B cell (primary cell): ENCODE measurements at regions not wholly inside any gene's neighbourhood (a gene's known extent, or its start where the extent isn't known, plus 50 kb on each side); places are given as distances from the start of the nearest gene placed in this dataset.

ENCODE experiments used
- EZH2 ChIP-seq: IDR thresholded peaks from 2 replicates; pipeline ENCODE4 v1.6.1; 2012; ENCODE audit warnings: borderline replicate concordance, low read depth, mild to moderate bottlenecking, moderate library complexity, low read length; ENCODE audit not compliant: insufficient read depth, poor library complexity, severe bottlenecking
- TF ChIP-seq, protein P1 (sequence below): fragments of 200-600 bp; IDR thresholded peaks from one replicate; pipeline ENCODE4 v1.8.0; 2022; ENCODE audit warnings: antibody characterized with exemption, mild to moderate bottlenecking

DNA sequence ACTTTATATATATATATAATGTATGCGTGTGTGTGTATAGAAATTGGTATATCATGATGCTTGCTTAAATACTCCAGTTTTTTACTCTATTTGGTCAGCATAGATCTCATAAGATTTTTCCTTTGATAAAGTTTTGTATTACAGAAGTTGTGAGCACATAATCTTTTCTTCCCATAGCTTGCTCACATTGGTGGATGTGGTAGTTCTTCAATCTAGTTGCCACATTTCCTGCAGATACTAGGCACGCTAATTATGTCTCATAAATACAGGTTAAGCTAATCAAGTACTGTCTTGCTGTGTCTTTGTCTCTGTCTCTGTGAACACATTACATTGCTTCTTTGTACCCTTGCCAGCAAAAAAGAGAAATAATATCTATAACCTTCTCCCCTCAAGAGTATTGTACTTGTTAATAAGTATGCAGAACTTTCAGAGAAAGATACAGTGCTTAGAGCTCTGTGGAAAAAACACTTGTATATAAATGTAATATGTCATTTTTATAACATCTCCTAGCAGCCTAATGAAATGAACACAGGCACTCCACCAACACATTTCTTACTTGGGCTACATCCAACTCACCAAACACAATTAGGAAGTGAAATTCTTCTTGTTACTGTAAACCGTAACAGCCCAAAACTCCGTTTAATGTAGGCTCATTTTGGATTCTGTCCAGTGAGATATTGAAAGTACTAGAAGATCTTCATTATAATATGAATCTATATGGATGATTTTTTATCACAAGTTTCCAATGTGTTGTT lies 306.7 kb upstream of the SLC8A1 start:
- TF ChIP-seq, protein P1, sequence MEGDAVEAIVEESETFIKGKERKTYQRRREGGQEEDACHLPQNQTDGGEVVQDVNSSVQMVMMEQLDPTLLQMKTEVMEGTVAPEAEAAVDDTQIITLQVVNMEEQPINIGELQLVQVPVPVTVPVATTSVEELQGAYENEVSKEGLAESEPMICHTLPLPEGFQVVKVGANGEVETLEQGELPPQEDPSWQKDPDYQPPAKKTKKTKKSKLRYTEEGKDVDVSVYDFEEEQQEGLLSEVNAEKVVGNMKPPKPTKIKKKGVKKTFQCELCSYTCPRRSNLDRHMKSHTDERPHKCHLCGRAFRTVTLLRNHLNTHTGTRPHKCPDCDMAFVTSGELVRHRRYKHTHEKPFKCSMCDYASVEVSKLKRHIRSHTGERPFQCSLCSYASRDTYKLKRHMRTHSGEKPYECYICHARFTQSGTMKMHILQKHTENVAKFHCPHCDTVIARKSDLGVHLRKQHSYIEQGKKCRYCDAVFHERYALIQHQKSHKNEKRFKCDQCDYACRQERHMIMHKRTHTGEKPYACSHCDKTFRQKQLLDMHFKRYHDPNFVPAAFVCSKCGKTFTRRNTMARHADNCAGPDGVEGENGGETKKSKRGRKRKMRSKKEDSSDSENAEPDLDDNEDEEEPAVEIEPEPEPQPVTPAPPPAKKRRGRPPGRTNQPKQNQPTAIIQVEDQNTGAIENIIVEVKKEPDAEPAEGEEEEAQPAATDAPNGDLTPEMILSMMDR = no peak
- no peak for TF ChIP-seq EZH2
